ENCODE measurements at regions not wholly inside any gene's neighbourhood (a gene's known extent, or its start where the extent isn't known, plus 50 kb on each side); places are given as distances from the start of the nearest gene placed in this dataset.

- no peak for TF ChIP-seq CTCF (conservative IDR thresholded peaks at IDR 0.05)
- TF ChIP-seq EZH2 (IDR thresholded peaks at IDR 0.05; ENCODE audit: low read depth): no peak
- H3K36me3 ChIP-seq (ENCODE audit: low read depth): no peaks in the 10 kb centered on the region
- no peaks in the 10 kb centered on the region for H3K4me1 ChIP-seq (replicated peaks; ENCODE audit: insufficient read depth)
- BruUV-seq (replicated peaks): no TSS peak
- H4K20me1 ChIP-seq (ENCODE audit: insufficient read depth): no peaks in the 10 kb centered on the region
- ChIA-PET CTCF (no interaction called here), POLR2A (ENCODE audit: unreplicated experiment) (no interaction called here)
- no peaks in the 10 kb centered on the region for H3K27me3 ChIP-seq (ENCODE audit: insufficient read depth, low read depth)
- no peak overlapping the region for H3K4me2 ChIP-seq
- H3K9me2 ChIP-seq (ENCODE audit: insufficient read depth): no peaks in the 10 kb centered on the region
- H3K79me2 ChIP-seq (ENCODE audit: low read depth): no peaks in the 10 kb centered on the region
- DNase-seq: no peak
- intact Hi-C loops (cut with micrococcal nuclease; ENCODE audit: unreplicated experiment): no loop called here
- no peak overlapping the region for H3K27ac ChIP-seq
- H3F3A ChIP-seq (ENCODE audit: insufficient read depth, low read depth): no peaks in the 10 kb centered on the region
- no peaks in the 10 kb centered on the region for H3K9me3 ChIP-seq (ENCODE audit: insufficient read depth, low read depth)
- H3K4me3 ChIP-seq: no peak overlapping the region
- no peak overlapping the region for H2AFZ ChIP-seq
Observed at GRCh38 chr3:144791034-144791433, 819.4 kb downstream of the DIPK2A start.

- ChIA-PET CTCF (interaction anchor here (0.6 kb wide), 1 partner anchor 284 kb away, joined by 3 read pairs; no protein-coding TSS in a partner anchor), POLR2A (ENCODE audit: unreplicated experiment) (no interaction called here)
- Histone ChIP-seq H3K9me3 (ENCODE audit: insufficient read depth, low read depth) (no peaks in the 10 kb centered on the region), H3K27ac (no peak overlapping the region), H4K20me1 (ENCODE audit: insufficient read depth) (no peaks in the 10 kb centered on the region), H3K36me3 (ENCODE audit: low read depth) (no peaks in the 10 kb centered on the region), H3K27me3 (ENCODE audit: insufficient read depth, low read depth) (no peaks in the 10 kb centered on the region), H3K79me2 (ENCODE audit: low read depth) (no peaks in the 10 kb centered on the region), H3K9me2 (ENCODE audit: insufficient read depth) (no peaks in the 10 kb centered on the region), H3F3A (ENCODE audit: insufficient read depth, low read depth) (no peaks in the 10 kb centered on the region), H3K4me1 (replicated peaks; ENCODE audit: insufficient read depth) (no peaks in the 10 kb centered on the region), H3K4me2 (no peak overlapping the region), H3K4me3 (no peak overlapping the region), H2AFZ (no peak overlapping the region)
- TF ChIP-seq CTCF (conservative IDR thresholded peaks at IDR 0.05) (no peak), EZH2 (IDR thresholded peaks at IDR 0.05; ENCODE audit: low read depth) (no peak)
- no TSS peak for BruUV-seq (replicated peaks)
- DNase-seq: no peak
- intact Hi-C loops (cut with micrococcal nuclease; ENCODE audit: unreplicated experiment): no loop called here
Observed at GRCh38 chr3:144801890-144802289, 830.3 kb downstream of the DIPK2A start.

GRCh38 chr3:144809380-144809779, 837.8 kb downstream of the DIPK2A start:
- no peaks in the 10 kb centered on the region for H3K9me2 ChIP-seq (ENCODE audit: insufficient read depth)
- H3K27ac ChIP-seq: no peak overlapping the region
- no peak overlapping the region for H3K4me3 ChIP-seq
- intact Hi-C loops (cut with micrococcal nuclease; ENCODE audit: unreplicated experiment): no loop called here
- ChIA-PET POLR2A (ENCODE audit: unreplicated experiment) (no interaction called here), CTCF (no interaction called here)
- H2AFZ ChIP-seq: no peak overlapping the region
- DNase-seq: no peak
- no peaks in the 10 kb centered on the region for H3K4me1 ChIP-seq (replicated peaks; ENCODE audit: insufficient read depth)
- H4K20me1 ChIP-seq (ENCODE audit: insufficient read depth): no peaks in the 10 kb centered on the region
- no peaks in the 10 kb centered on the region for H3K9me3 ChIP-seq (ENCODE audit: insufficient read depth, low read depth)
- TF ChIP-seq EZH2 (IDR thresholded peaks at IDR 0.05; ENCODE audit: low read depth): no peak
- TF ChIP-seq CTCF (conservative IDR thresholded peaks at IDR 0.05): no peak
- H3K79me2 ChIP-seq (ENCODE audit: low read depth): no peaks in the 10 kb centered on the region
- no peaks in the 10 kb centered on the region for H3K36me3 ChIP-seq (ENCODE audit: low read depth)
- BruUV-seq (replicated peaks): no TSS peak
- no peak overlapping the region for H3K4me2 ChIP-seq
- no peaks in the 10 kb centered on the region for H3K27me3 ChIP-seq (ENCODE audit: insufficient read depth, low read depth)
- H3F3A ChIP-seq (ENCODE audit: insufficient read depth, low read depth): no peaks in the 10 kb centered on the region

Measured in PC-9 (cell line).